SJSA1 (cell line): ENCODE measurements at regions not wholly inside any gene's neighbourhood (a gene's known extent, or its start where the extent isn't known, plus 50 kb on each side); places are given as distances from the start of the nearest gene placed in this dataset.
"Not testable (repeated sequence)": the region's sequence is repeated elsewhere in the genome, so short reads cannot be mapped to it uniquely, and the experiment has no call there.

Experiments used
- DNase-seq, 2 experiments: peaks; one replicate each; pipeline ENCODE4 v3.0.0-alpha.2; 2015 to 2020; ENCODE audit warnings: low spot score in 2 of 2, low read depth in 1 of 2
- H3K27ac ChIP-seq: fragments of 250-450 bp; sonication (Bioruptor Pico); 2 replicates; pipeline ENCODE4 v1.5.1; 2020; ENCODE audit warnings: mild to moderate bottlenecking, moderate library complexity
- H3K27me3 ChIP-seq: fragments of 250-450 bp; sonication (Bioruptor Pico); replicated peaks from 2 replicates; pipeline ENCODE4 v1.5.1; 2020; ENCODE audit warnings: mild to moderate bottlenecking, moderate library complexity
- H3K36me3 ChIP-seq: fragments of 250-450 bp; sonication (Bioruptor Pico); 2 replicates; pipeline ENCODE4 v1.5.1; 2020; ENCODE audit warnings: mild to moderate bottlenecking
- H3K4me1 ChIP-seq: fragments of 250-450 bp; sonication (Bioruptor Pico); replicated peaks from 2 replicates; pipeline ENCODE4 v1.6.1; 2021; ENCODE audit warnings: mild to moderate bottlenecking
- H3K4me3 ChIP-seq: fragments of 250-450 bp; sonication (Bioruptor Pico); 2 replicates; pipeline ENCODE4 v1.5.1; 2020; ENCODE audit warnings: mild to moderate bottlenecking
- H3K9me3 ChIP-seq: fragments of 250-450 bp; sonication (Bioruptor Pico); replicated peaks from 2 replicates; pipeline ENCODE4 v1.5.1; 2020; ENCODE audit warnings: mild to moderate bottlenecking

DNA sequence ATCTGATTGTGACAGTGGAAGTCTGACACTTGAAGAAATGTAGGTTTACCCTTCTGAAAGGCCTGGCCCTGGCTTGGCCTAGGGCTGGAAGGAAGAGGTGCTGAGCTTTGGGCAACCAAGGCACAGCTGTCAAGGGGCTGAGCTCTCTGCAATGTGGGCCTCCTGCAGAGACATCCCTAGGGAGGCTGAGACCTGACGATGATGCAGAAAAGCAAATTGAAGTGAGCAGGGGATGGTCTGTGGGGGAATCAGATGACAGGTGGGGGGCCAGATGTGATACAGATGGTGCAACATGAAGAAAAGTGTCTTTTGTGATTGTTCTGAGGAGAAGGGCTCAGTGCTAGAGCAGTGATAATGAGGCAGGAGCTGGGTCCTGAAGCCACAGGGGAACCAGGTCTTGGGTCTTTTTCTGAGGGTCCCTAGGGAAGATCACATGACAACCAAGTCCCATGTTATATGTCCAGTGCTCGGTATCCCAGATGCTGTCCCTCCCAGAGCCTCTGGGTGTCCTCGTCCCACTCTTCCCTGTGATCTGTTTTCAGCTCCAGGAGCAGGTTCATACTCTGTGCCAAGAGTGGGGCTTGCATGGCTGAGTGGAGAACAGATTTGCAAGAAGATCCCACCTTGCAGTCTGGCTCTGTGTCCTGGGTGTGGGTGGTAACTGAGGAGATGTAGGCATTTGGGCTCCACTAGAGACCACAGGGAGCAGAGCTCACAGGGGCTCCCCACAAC, 79.9 kb upstream of the VPREB1 start:
- H3K4me1 ChIP-seq = no peaks in the 10 kb centered on the region
- H3K27ac ChIP-seq = no peak overlapping the region
- H3K4me3 ChIP-seq = no peak overlapping the region
- no peaks in the 10 kb centered on the region for H3K36me3 ChIP-seq
- DNase-seq = no peak
- peaks cover 11% of the 10 kb centered on the region for H3K27me3 ChIP-seq
- H3K9me3 ChIP-seq = no peaks in the 10 kb centered on the region

DNA sequence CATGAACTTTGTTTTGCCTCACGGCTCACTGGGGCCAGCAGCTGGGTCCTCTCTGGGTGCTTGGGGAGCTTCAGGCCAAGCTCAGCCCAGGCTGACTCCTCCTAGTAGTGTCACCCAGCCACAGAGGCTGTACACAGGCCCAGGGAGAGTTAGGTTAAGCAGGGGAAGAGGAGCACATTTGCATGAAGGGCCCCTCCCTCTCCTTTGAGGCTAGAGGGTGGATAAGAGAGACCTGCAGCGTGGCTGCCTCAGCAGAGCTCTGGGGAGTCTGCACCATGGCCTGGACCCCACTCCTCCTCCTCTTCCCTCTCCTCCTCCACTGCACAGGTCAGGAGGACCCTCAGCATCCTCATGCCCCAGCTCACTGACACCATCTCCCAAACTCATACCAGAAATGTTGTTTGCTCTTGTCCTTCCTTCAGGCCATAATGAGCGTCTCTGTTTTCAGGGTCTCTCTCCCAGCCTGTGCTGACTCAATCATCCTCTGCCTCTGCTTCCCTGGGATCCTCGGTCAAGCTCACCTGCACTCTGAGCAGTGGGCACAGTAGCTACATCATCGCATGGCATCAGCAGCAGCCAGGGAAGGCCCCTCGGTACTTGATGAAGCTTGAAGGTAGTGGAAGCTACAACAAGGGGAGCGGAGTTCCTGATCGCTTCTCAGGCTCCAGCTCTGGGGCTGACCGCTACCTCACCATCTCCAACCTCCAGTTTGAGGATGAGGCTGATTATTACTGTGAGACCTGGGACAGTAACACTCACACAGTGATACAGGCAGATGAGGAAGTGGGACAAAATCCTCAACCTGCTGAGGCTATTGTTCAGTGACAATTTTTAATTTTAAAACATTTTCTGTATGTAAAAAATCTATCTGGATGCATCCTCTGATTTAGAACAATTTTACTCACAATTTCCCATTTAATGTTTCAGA, 82.4 kb upstream of the VPREB1 start:
- Histone ChIP-seq H3K27ac (no peak overlapping the region), H3K4me3 (no peak overlapping the region)

DNA sequence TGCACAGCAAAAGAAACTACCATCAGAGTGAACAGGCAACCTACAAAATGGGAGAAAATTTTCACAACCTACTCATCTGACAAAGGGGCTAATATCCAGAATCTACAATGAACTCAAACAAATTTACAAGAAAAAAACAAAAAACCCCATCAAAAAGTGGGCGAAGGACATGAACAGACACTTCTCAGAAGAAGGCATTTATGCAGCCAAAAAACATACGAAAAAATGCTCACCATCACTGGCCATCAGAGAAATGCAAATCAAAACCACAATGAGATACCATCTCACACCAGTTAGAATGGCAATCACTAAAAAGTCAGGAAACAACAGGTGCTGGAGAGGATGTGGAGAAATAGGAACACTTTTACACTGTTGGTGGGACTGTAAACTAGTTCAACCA, 83.8 kb upstream of the VPREB1 start:
- not testable (repeated sequence) for H3K9me3 ChIP-seq, DNase-seq, H3K27ac ChIP-seq, H3K4me1 ChIP-seq, H3K4me3 ChIP-seq, H3K36me3 ChIP-seq
- peaks cover 11% of the 10 kb centered on the region; the same call in 1 of the 2 replicates for H3K27me3 ChIP-seq

More for the DNA sequence above, 82.4 kb upstream of the VPREB1 start:
- DNase-seq = no peak
- Histone ChIP-seq H3K27me3 (peaks cover 11% of the 10 kb centered on the region), H3K9me3 (no peaks in the 10 kb centered on the region), H3K36me3 (no peaks in the 10 kb centered on the region), H3K4me1 (no peaks in the 10 kb centered on the region)

- H3K9me3 ChIP-seq = no peaks in the 10 kb centered on the region
- no peak overlapping the region for H3K4me3 ChIP-seq
- DNase-seq = no peak
- H3K36me3 ChIP-seq = no peaks in the 10 kb centered on the region
- H3K27ac ChIP-seq = no peak overlapping the region
- peaks cover 11% of the 10 kb centered on the region; the same call in 1 of the 2 replicates for H3K27me3 ChIP-seq
- no peaks in the 10 kb centered on the region for H3K4me1 ChIP-seq
Observed at GRCh38 chr22:22159384-22159783, 85.2 kb upstream of the VPREB1 start.

GRCh38 chr22:22158965-22159364, 85.6 kb upstream of the VPREB1 start:
- Histone ChIP-seq H3K27ac (no peak overlapping the region), H3K36me3 (no peaks in the 10 kb centered on the region), H3K27me3 (peaks cover 9% of the 10 kb centered on the region; the same call in 1 of the 2 replicates), H3K9me3 (no peaks in the 10 kb centered on the region), H3K4me3 (no peak overlapping the region), H3K4me1 (no peaks in the 10 kb centered on the region)
- no peak for DNase-seq

- H3K27ac ChIP-seq = no peak overlapping the region
- DNase-seq = no peak
- no peaks in the 10 kb centered on the region for H3K36me3 ChIP-seq
- H3K4me3 ChIP-seq = no peak overlapping the region
- H3K9me3 ChIP-seq = no peaks in the 10 kb centered on the region
- no peaks in the 10 kb centered on the region for H3K4me1 ChIP-seq
- H3K27me3 ChIP-seq = peaks cover 6% of the 10 kb centered on the region; the same call in 1 of the 2 replicates
Observed at GRCh38 chr22:22158207-22158816, 86.3 kb upstream of the VPREB1 start.

DNA sequence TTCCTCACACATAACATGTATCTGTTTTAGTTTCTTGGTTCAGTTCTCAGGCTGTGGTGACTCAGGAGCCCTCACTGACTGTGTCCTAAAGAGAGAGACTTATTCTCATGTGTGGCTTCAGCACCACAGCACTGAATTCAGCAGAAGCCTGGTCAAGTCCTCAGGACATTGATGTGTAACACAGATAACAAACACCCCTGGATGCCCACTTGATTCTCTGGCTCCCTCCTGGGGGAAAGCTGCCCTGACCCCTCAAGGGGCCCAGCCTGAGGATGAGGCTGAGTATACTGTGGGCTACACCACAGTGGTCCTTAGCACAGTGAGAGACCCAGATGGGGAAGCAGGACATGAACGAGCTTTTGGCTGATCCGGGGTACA, 87.2 kb upstream of the VPREB1 start:
- no peak for DNase-seq
- Histone ChIP-seq H3K4me3 (no peak overlapping the region), H3K36me3 (no peaks in the 10 kb centered on the region), H3K9me3 (no peaks in the 10 kb centered on the region), H3K27ac (no peak overlapping the region), H3K4me1 (no peaks in the 10 kb centered on the region), H3K27me3 (peaks cover 8% of the 10 kb centered on the region; the same call in 1 of the 2 replicates)

DNA sequence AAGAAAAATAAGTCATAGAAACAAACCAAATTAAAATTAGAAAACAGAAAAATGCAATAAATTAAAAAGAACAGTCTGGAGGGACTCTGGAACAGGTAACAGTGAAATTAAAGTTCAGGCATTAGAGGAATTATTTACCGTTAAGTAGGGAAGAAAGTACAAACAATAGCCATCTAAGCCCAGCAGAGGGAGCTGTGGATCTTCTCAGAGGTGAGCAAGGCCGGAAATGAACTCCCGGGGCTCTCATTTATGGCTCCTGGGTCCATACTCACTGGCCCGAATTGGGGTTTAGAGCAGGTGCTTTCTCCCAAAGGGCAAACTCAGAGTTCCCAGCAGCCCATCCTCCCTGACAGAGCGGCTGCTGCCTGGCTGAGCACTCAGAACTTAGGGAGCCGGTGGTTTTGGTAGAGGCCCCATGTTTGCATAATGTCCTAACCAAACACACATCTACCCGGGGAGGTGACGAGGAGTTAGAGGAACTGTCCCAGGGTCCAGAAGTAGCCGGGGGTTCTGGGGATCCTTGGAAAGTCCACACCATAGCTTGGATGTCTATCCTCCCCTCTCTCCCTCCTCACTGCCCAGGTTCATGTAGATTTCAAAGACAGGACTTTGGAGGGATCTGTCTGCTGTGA, 87.8 kb upstream of the VPREB1 start:
- DNase-seq = peak; percentile 38 to 60
- Histone ChIP-seq H3K4me3 (no peak overlapping the region), H3K4me1 (no peaks in the 10 kb centered on the region), H3K36me3 (no peaks in the 10 kb centered on the region), H3K9me3 (no peaks in the 10 kb centered on the region), H3K27me3 (peaks cover 13% of the 10 kb centered on the region; the same call in 1 of the 2 replicates), H3K27ac (no peak overlapping the region)

DNA sequence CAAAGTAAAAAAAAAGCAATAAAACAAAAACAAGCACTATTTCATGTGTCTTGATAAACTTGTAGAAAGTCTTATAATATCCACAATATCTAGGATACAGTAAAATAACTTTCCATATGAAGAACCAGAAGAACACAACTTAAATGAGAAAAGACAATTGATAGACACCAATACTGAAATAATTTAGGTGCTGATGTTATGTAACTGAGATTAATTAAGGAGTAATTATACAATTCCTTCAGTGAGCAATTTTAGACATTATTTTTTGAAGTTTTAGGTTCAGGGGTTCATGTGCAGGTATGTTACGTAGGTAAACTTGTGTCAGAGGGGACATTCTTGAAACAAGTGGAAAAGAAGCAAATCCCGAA, 88.3 kb upstream of the VPREB1 start:
- Histone ChIP-seq H3K27me3 (peaks cover 17% of the 10 kb centered on the region; the same call in 1 of the 2 replicates), H3K9me3 (no peaks in the 10 kb centered on the region), H3K4me3 (no peak overlapping the region), H3K4me1 (no peaks in the 10 kb centered on the region), H3K27ac (no peak overlapping the region), H3K36me3 (no peaks in the 10 kb centered on the region)
- no peak for DNase-seq

DNA sequence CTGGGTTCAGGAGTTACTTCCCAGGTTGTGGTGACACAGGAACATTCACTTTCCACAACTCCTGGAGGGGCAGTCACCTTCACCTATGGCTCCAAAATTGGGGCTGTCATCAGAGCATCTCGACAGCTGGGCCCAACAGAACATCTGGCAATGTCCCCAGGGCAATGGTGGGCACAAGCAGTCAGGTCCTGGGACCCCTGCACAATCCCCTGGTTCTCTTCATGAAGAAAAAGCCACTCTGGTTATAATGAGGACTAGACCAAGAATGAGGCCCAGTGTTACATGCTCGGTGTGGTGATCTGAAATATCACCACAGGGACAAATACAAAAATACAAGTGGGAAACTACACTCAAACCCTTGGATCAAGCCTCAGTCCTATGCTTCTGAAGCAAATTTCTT, 89.0 kb upstream of the VPREB1 start:
- no peaks in the 10 kb centered on the region for H3K9me3 ChIP-seq
- H3K27ac ChIP-seq = no peak overlapping the region
- peaks cover 23% of the 10 kb centered on the region for H3K27me3 ChIP-seq
- DNase-seq = no peak
- no peaks in the 10 kb centered on the region for H3K36me3 ChIP-seq
- H3K4me3 ChIP-seq = no peak overlapping the region
- H3K4me1 ChIP-seq = no peaks in the 10 kb centered on the region

- no peaks in the 10 kb centered on the region for H3K36me3 ChIP-seq
- no peak overlapping the region for H3K4me3 ChIP-seq
- H3K27ac ChIP-seq = no peak overlapping the region
- DNase-seq = no peak
- no peaks in the 10 kb centered on the region for H3K4me1 ChIP-seq
- H3K9me3 ChIP-seq = no peaks in the 10 kb centered on the region
- H3K27me3 ChIP-seq = peaks cover 27% of the 10 kb centered on the region
Observed at GRCh38 chr22:22155146-22155545, 89.4 kb upstream of the VPREB1 start.

DNA sequence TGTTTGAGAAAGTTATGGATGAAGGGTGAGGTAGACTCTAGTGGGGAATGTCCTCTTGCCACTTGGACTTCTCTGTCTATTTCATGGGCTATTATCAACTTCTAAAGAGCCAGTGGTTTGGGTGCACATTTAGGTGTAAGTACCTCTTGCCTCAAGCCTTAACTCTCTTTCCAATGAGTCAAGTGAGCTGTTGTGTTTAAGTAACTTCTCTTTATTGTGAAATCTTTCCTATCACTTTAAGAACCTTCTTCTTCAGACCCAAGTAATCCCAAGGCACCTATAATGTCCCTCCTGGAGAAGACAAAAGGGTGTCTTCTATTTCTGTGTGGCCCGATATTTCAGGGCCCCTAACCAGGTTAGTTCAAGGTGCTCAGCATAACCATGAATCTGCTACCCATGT, 90.5 kb upstream of the VPREB1 start:
- H3K4me3 ChIP-seq = no peak overlapping the region
- peaks cover 31% of the 10 kb centered on the region for H3K27me3 ChIP-seq
- no peaks in the 10 kb centered on the region for H3K36me3 ChIP-seq
- no peaks in the 10 kb centered on the region for H3K9me3 ChIP-seq
- no peak overlapping the region for H3K27ac ChIP-seq
- H3K4me1 ChIP-seq = no peaks in the 10 kb centered on the region
- DNase-seq = no peak

GRCh38 chr22:22151308-22151707, 93.3 kb upstream of the VPREB1 start:
- DNase-seq = no peak
- no peaks in the 10 kb centered on the region for H3K9me3 ChIP-seq
- no peak overlapping the region for H3K27ac ChIP-seq
- peaks cover 56% of the 10 kb centered on the region for H3K27me3 ChIP-seq
- no peaks in the 10 kb centered on the region for H3K4me1 ChIP-seq
- H3K4me3 ChIP-seq = no peak overlapping the region
- H3K36me3 ChIP-seq = no peaks in the 10 kb centered on the region
